ENCODE measurements at regions not wholly inside any gene's neighbourhood (a gene's known extent, or its start where the extent isn't known, plus 50 kb on each side); places are given as distances from the start of the nearest gene placed in this dataset.

GRCh38 chr13:40376867-40377535 is 289.4 kb downstream of the FOXO1 start:
- FAIRE-seq: no peak

DNA sequence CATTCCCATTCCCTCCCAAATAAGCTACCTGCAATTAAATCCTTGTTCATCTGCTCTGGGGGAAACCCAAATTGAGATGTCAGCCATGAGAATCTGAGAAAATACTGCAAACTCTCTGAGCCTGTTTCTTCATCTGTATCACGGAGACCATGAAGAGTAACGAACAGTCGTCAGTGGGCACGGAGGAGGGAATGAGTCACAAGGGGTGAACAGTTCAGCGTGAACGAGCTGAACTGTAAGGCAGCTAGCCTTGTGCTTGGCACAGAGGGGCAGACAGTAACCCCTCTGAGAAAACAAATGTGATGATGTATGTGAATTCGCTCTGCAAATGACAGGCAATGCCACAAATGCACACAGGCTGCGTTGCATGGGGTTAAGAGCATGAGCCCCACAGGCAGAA is 288.7 kb downstream of the FOXO1 start:
- FAIRE-seq: no peak

GRCh38 chr13:40379196-40379595 is 287.2 kb downstream of the FOXO1 start:
- no peak for FAIRE-seq

DNA sequence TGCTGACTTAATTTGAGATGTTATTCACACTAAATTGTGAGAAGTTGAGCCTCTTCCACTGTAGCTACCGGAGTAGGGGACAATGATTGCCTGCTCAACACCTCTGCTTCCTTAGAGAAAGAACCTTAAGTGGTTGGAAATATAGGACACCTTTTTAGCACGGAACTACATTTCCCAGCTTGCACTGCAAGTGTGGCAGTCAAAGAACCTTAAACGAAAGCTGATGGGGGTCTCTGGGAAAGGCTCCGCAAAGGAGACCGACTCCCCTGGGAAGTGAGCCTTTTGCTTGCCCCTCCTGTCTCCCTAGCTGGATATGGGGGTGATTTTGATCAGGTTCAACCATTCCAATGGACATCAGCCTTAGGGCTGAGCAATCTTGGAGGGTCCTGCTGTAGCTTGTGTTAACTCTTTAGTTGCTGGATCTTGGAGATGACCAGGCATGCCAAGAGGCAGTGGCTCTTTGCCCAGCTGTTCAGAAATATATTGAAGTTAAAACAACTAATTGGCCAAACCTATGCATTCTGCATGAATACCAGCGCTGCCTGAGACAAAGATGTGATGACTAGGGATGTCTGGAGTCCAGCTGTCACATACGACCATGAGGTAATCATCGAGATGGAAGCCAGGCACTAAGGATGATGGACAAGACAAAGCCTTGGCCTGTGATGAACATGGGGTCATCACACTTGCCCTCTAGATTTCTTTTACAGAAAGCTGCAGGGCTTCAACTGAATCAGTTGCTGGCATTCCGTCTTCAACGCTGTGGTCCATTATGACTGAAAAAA is 286.5 kb downstream of the FOXO1 start:
- no peak for FAIRE-seq

GRCh38 chr13:40381935-40382764 is 284.3 kb downstream of the FOXO1 start:
- FAIRE-seq: no peak

DNA sequence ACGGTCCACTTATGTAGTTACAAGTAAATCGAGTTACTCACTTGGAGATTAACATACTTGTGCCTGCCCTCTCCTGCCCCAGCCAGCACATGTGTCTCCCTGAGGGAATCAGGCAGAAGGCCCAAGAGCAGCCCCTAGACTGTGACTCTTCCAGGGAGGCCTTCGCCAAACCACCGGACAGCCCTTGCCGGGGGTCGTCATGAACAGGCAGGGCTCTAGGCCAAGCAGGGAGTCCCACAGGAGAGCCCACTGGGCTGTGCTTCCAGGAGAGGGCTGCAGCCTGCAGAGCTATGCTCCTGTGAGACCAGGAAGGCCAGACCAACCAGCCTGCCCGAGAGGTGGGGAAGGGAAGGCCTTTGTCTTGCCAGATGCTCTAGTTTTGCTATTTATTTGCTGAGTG is 283.3 kb downstream of the FOXO1 start:
- FAIRE-seq: no peak

DNA sequence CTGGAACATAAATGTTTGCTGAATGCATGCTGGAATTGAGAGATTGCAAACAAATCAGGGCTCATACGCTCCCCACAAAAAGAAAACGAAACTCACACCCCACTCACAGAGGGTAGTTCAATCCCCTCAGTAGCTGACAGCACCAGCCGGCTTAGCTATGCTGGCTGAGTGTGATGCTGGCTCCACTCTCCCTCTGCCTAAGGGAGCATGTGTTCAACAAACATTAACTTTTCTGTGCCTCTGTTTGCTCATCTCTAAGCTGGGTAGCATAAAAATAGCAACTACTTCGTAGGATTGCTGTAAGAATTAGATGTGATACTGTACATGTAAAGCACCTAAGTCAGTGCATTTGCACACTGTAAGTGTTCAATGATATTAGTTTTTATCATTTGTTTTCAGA is 282.6 kb downstream of the FOXO1 start:
- no peak for FAIRE-seq

DNA sequence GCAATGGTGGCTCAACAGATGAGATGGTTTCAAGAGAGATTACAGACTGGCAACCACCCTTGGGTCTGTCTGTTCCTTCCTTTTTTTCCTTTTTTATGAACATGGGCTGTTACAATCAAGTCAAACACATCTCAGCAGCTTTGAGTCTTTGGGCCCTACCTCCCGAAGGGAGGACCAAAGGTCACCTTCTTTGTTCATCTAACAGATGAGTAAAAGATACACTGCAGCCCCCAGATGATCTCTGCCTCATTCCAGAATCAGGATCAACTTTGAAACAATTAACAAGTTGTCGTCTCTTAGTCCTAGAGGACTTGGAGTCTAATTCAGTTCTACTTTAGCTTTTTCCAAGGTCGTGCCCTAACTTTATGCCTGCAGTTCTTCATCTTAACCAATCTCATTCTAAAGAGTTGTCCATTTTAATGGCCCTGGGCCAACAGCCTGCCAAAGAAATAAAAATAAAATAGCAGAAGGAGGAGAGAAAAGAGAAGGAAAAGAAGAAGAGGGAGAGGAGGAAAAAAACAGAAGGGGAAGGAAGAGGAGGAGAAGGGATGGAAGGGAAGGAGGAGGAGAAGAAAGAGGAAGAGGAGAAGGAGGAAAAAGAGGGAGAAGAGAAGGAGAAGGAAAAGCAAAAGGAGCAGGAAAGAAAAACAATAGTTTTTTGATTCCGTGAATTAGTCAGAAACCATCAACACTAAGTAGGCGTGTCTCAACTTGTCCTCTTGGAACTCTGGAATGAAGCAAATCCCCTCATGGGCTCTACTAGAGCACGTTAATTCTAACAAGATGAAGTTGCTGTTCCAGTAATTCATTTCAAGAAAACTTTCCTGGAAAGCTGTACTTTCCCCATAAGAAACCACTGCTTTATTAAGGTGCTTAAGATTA is 281.2 kb downstream of the FOXO1 start:
- no peak for FAIRE-seq

DNA sequence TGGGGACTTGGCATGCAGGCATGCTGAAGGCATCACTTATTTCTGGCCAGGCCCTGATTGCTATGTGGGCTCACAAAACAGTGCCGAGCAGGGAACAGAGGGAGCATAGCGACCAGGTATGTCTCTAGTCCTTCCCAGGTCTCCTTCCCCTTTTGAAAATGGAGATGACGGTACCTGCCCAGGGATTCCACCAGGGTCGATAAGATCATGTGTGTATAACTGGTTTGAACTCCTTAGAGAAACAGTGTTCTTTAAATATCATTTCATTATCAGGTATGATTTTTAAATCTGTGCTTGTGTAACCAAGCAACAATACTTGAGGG is 280.6 kb downstream of the FOXO1 start:
- FAIRE-seq: no peak

DNA sequence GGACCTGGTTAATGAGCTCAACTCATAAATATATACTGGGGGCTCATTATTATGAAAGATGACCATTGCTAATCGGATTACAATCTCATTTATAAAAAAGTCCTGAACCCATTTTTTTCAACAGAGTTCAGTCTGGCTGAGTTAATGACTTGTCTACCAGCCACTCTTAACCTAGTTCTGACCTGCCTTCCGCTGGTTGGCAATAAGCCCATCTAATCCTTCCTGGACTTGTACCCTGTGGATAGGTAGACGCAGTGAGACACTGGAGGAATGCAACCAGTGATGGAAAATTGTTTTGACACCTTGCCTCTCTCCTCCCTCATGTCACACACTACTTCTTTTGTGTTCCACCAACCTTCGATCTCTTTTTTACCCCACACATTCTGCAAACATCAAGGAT is 279.9 kb downstream of the FOXO1 start:
- FAIRE-seq: no peak

DNA sequence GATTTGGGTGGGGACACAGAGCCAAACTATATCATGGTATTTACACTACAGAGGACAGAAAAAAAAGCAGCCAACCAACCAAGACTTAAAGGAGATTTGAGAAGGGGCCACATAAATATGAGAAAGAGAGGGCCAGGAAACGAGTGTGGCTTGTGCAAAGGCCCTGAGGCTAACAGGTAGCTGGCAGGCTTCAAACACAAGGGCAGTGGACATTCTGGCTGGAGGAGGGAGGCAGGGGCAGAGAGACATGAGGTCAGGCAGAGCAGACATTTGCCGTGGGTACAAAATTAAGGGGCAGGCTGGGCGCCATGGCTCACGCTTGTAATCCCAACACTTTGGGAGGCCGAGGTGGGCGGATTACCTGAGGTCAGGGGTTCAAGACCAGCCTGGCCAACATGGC is 278.7 kb downstream of the FOXO1 start:
- no peak for FAIRE-seq

- no peak for FAIRE-seq
These were observed 277.8 kb downstream of the FOXO1 start for GRCh38 chr13:40388617-40389016.

DNA sequence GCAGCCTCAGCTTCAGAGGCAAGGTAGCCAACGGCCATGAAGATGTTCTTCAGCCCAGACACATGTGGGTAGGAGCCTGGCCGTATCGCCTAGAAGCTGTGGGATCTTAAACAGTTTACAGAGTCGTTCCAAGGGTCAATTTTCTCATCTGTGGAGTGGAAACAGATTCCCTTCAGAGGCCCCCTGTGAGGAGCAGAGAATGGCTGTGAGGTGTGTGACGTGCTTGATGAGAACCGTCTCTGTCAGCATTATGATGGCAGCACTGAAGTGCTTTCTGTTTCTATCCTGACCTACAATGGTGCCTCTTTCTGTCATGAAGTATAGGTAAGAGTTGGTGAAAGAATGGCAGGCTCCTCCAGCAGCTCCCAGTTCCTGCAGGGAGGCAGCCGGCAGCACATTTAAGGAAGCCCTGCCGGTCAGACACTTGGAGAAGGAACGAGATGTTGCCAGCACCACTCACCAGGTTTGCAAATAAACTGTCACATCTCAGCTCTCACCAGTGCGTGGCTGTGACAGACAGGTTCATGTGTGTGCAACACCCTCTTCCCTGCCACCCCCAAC is 277.3 kb downstream of the FOXO1 start:
- FAIRE-seq: no peak

GRCh38 chr13:40390401-40390916 is 276.0 kb downstream of the FOXO1 start:
- no peak for FAIRE-seq

GRCh38 chr13:40391788-40392187 is 274.7 kb downstream of the FOXO1 start:
- no peak for FAIRE-seq

- no peak for FAIRE-seq
These were observed 272.0 kb downstream of the FOXO1 start for GRCh38 chr13:40394304-40394985.

- no peak for FAIRE-seq
These were observed 268.4 kb downstream of the FOXO1 start for GRCh38 chr13:40398065-40398464.

GRCh38 chr13:40399756-40400155 is 266.7 kb downstream of the FOXO1 start:
- no peak for FAIRE-seq

DNA sequence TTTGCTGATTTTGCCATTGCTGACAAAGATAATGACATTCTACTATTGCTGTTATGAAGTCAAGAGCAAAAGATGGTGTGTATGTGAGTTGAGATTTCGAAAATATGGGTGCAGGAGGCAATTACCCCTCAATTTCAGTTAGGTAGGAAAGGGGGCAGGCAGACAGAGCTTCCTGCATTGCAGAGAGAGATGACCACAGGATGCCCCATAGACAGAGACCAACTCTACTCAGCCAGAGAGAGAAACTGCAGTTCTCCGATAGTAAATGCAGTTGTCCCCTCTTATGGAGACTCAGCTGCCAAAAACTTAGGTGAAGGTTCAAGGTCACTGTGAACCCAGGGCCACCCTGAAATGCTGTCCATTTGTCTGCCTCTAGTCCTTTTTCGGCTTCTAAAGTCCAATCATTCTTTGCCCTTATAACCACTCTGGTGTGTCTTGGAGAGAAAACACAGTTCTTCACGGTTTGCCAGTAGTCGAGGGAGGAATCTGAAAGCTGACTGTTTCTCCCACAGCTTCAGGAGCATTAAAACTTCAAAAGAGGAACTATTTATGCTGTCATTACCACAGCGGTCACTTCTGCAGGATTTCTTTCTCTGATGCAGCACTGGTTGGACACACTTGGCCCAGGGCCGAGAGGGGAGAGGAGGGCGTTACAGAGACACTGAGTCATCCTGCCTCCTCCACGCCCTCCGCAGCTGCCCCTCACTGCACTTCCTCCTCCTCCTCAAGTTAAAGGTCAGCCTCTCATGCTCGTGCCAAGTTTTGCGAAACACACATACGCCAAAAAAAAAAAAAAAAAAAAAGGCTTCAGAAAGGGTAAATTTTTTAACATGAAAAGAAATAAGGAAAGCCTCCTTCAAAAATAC is 264.3 kb downstream of the FOXO1 start:
- FAIRE-seq: no peak

GRCh38 chr13:40402931-40403431 is 263.5 kb downstream of the FOXO1 start:
- FAIRE-seq: no peak
